DMS 273 (cell line): ENCODE measurements at regions not wholly inside any gene's neighbourhood (a gene's known extent, or its start where the extent isn't known, plus 50 kb on each side); places are given as distances from the start of the nearest gene placed in this dataset.
A peak's percentile ranks its signal among the peaks of the same experiment; 100 is the strongest.

Source experiments
- DNase-seq: peaks from one replicate; lab custom pipeline; 2025; ENCODE audit not compliant: unreplicated experiment; lab: John Stamatoyannopoulos, UW

DNA sequence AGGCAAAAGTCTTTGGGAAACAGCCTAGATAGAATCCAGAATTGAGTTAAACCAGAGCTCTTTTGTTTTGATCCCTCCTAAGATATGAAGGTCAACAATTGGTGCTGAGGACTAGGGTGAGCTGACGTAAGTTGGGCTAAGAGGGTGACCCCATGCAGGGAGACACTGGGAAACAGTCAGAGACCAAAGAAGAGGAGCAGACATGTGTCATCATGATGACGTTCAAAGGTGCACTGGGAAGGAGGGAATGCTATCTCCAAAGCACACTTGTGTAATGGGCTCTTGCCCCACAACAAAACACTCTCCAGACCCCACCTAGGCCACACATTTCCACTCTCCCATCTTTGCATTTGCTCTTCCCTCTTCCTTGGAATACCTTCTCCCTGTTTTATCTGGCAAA is 481.4 kb downstream of the COG6 start:
- no peak for DNase-seq

DNA sequence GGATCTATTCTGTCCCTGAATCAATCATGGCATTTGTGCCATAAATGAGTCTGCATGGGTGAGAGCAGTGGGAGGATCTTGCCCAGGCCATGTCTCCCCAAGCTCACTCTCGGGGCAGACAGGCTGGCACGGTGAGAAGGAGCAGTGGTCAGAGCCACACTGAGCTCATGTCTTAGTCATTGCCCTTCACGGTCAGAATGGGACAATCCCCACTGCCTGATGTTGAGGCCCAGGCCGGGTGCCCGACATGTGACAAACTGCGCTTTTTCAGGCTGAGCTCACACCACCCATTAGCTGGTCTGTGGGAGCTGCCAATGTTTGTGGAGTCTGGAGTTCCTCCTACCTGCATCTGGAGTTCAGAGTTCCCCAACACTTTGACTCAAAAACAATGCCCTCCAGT is 481.9 kb downstream of the COG6 start:
- DNase-seq = no peak

DNA sequence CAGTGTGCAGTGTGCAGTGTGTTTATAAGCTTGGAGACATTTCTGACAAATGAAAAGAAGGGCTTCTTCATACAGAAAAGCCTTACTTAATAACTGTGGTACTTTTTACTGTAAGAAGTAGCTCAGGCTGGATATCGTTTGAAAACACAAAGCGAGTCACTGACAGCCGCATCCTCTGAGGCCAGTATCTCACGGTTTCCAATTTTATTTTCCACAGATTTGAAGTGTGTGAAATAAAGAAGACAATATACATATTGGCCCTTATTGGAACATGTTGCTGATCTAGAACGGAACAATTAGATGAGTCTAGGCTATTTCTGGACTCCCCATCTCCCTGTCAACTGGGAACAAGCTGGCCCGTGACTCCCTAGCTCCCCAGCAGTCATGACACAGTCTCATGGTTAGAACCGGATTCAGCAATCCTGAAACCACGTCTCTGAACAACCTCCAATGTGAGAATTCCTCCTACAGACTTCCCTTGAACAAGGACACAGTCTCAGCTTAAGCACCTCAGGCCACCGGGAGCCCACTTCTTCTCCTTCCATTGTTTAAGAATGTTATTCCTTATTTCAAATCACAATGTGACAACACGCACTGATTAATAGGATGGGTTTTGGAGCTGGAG is 484.5 kb downstream of the COG6 start:
- no peak for DNase-seq

DNA sequence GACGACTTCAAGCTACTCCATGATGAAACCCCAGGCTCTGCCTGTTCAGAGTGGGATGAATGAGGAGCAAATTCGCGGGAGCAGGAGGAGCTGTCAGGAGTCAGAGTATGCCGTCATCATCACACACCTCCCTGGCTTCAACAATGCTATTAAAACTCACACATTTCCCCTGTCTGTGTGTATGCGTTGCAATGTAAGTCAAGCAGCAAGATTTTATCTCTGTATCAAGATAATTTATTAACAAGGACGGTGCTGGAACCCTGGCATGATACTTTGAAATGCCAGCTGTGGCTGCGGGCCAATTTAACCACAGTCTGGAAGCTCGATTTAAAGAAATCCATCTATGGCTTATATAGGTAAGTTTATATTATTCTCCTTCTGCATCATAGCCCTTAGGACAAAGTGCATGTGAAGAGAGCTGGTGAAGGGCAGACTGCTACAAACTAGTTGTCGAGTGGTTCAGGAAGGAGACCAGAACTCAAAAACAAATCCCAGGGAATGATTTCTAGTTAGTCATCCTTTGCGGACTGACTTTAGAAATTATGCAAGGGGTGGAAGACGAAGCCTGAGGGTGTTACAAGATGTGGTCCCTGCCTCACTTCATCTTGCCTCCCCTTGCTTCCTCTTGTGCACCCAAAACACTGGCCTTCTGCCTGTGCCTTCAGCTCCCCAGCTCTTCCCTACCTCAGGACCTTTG is 486.5 kb downstream of the COG6 start:
- no peak for DNase-seq

DNA sequence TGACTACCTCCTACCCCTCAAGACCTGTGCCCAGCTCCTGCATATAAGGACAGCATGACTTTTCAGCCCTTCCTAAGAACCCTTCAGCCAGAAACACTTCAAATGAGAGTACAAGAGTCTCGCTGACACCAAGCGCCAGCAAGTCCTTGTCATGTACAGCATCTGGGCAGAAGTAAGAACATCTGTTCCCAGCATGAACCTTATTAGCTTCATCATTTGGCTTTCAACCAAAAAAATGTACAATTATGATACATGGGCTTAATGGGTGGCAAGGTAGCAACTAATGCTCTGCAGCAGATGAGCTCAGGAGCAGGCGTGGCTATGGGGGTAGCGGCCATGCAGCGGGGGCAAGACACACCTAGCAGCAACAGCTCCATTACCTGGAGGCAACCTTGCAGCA is 487.6 kb downstream of the COG6 start:
- no peak for DNase-seq

DNA sequence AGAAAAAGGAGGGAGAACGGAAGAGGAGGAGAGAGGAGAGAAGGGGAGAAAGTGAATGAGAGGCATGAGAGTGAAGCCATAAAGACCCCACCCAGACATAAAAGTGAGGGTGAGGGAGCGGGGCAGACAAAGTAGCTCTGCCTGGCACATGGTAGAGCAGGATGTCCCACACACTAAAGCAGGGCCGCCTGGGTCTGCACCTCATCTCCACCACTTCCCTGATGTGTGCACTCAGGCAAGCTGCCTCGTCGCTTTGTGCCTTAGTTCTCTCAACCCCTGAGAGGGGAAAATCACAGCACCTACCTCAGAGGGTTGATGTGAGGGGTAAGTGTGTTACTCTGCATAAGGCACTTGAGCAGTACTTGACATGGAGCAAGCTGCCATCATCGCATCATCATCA is 488.1 kb downstream of the COG6 start:
- no peak for DNase-seq

DNA sequence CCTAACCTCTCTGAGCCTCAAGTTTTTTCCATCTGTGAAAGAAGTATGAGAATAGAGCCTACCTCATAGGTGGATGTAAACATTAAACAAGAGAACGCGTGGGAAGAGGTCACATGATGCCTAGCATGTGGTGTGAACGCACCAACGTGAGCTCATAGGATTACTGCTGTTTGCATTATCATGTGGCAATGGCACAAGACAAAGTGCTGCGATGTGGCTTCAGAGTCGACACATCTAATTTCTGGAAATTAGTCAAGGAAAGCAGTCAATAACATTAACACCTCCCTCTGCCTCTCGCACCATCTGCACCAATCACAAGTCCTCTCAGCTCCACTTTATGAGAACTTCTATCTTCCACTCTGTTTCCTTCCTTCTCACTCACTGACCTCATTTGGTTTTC is 489.7 kb downstream of the COG6 start:
- DNase-seq = no peak

DNA sequence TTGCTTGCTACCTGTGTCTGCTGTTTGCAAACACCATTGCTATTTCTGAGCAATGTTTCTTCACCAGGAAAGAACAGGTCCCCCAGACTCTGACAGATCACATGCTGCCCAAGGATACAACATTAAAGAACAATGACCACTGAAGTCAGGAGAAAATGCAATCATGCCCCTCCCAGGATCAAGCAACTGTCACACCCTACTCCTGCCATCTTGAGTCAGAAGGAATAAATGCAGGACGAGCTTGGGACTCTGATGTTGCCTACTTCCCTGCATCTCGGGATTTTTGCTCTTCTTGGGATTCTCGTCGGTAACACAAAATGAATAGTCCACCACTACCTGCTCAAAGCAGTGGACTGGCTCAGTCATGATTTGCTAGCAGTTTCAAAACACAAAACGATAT is 490.6 kb downstream of the COG6 start:
- DNase-seq = no peak

DNA sequence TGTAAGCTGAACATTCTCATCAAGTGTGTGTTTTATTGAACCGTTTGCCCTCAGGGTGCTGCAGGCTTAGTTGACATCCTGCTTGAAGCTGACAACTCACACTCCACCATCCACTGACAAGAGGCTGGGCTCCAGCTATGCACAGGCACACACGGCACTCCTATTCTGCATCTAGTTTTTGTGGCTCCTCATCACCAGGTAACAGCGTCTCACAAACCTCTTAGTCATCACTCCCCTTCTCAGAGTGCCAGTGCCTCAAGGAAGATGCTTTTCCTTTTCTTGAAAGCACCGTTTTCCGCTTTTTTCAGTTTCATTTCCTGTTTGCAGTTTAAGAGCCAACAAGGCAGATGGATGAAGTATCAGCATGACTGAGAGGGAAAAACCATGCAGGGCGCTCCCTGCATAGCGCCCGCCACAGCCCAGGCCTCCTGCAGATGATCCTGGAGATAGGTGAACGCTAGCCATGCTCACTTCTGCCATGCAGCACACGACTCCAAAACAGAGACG is 491.2 kb downstream of the COG6 start:
- no peak for DNase-seq

DNA sequence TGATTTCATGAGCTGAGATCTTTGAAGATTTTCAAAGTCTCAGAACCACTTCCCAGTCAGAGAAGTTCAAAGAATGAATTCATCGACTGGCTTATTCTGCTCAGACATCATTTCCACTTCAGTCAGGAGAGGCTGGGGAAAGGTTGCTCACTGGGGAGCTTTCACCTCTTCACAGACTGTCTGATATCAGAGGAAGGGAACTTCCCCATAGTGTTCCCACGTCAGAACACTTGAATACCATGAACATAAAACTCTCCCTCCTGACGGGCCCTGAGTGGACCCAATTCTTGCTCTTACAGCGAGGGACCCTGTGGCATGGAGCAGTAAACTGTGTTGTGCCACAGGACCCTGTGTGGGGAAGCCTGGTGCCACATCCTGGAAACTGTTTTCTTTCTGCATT is 492.6 kb downstream of the COG6 start:
- no peak for DNase-seq

DNA sequence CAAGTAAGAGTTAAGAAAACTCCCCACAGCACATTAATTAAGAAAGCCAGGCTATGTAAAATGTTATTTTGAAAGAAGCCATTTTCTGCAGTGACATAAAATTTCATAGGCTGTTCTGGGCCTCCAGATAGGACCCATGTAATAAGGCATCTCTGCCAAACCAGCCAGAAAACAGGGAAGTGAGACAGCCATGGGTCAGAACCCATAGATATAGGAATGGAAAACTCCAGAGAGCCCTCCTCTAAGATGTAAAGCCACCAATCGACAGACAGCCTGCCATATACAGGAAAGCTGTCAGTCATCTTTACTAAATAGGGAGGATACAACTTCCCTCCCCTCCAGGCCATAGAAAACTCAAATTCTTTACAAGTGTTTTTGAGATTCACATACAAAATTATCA is 493.3 kb downstream of the COG6 start:
- DNase-seq = no peak

DNA sequence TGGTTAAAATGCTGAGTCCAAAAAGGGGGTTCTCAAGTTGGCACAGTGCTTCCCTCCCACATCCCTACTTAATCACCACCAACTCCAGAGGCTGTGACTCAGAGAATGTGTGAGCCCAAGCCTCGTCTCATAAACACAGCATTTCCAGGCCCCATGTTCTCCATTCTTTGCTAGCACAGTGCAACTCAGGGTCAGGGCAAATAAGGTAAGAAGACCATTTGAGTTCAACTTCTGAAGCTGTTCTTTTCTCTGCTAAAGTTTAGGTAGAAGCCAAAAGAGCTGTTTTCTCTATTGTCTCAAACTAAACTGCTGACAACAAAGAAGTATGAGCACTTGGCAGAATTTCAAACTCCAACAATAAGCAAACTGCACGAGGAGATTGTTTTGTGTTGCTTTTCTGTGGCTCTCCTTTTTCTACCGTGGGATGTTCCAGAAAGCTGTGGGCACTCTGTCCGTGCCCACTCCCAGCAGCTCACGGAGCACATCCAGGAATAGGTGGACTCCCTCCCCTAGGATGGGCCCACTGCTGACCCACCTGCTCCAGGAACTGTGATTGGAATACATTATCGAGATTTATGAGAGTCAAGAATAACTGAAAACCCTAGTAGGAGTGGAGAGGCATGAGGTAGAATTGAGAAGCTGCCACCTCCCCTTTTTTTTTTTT is 494.3 kb downstream of the COG6 start:
- peak; percentile 2 for DNase-seq

DNA sequence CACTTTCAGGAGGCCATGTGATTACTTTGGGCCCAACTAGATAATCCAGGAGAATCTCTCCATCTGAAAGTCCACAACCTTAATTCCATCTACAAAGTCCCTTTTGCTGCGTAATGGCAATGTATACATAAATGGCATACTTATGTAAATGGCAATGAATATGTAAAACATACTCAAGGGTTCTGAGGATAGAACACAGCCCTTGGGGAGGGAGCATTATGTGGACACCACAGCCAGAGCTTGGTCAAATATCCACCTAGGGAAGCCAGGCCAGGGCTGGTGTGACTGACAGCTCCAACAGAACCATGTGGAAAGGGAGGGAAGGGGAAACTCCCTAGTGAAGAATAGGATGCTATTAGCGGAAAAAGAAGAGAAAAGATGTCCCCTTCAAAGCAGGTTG is 496.2 kb downstream of the COG6 start:
- DNase-seq = no peak

DNA sequence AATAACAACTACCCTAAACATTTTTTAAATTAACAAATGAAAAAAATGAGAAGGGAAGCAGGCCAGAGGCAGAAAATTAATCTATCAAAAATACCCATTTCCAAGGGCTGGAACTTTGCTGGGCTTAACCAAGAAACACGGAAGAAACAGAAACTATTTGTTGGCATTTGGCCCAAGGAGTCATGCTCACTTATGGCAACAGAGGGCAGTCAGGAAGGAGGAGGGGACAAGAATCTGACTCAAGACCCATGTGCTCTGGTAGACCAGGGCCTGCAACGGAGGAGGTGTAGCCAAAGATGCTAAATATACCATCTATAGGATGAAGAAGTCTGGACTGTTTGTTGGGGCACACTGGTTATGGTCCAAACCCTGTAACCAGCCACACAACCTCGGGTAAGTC is 496.7 kb downstream of the COG6 start:
- peak; percentile 3 for DNase-seq

DNA sequence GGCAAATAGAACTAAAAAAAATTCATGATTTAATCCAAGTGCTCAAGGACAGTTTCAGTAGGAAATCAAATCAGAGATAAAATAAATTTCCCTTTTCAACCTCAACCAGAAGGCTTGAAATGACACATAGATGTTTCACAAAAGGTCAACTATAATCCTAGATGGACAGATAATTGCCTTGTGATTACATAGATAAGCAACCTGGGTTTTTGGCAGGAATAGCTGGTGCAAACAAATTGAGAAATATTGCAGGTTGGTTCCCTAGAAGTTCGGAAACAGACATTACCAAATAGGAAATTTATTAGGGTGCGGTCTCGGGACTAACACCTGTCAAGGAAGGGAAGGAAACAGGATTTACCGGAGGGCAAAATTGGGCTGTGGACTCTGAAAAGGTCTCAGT is 497.5 kb downstream of the COG6 start:
- no peak for DNase-seq

DNA sequence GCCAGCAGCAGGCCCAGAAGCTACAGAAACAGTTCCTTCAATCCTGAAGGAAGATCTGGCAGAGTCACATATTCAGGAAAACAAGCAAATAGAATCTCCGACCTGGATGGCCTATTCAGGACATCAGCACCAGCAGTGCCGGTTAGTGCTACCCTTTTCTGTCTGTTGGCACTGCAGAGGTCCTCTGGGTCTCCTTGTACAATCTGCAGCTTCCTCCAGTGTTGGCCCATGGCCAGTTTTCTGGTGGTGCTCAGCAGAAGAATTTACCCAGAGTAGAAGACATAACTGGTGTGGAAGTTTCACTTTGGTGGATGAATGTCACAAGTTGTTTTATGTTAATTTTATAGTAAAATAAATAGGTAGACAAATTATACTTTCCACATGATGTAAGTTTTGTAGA is 498.1 kb downstream of the COG6 start:
- DNase-seq = peak; percentile 20

DNA sequence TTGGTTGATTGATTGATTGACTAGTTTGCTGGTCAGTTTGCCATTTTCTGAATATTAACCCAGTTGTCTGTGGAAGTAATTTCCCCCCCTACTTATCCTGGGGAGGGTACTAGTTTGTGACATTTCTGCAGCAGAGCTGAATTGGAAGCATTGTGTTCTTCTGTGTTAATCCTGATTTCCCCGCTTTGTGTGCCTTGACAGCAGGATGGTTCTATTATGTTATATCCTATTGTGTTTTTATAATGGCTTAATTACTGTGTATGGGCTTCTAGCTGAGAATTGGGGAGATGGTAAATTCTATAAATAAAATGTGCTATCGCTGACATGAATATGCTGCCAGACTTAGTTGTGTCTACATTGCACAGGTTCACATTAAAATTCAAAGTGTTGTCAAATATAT is 499.7 kb downstream of the COG6 start:
- no peak for DNase-seq

DNA sequence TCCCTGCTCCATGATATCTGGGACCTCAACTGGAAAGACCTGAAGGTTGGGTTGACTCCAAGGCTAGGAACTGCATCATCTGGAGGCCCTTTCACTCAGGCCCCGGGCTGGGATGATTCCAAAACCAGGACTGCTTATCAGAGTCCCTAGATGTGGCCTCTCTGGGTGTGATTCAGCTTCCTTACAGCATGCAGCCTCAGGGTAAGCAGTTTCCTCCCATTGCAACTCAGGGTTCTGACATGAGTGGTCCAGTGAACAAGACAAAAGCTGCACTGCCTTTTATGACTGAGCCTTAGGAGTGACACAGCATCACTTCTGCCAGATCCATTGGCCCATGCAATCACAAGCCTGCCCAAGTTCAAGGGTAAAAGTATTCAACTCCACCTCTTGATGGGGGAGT is 502.8 kb downstream of the COG6 start:
- DNase-seq = no peak

DNA sequence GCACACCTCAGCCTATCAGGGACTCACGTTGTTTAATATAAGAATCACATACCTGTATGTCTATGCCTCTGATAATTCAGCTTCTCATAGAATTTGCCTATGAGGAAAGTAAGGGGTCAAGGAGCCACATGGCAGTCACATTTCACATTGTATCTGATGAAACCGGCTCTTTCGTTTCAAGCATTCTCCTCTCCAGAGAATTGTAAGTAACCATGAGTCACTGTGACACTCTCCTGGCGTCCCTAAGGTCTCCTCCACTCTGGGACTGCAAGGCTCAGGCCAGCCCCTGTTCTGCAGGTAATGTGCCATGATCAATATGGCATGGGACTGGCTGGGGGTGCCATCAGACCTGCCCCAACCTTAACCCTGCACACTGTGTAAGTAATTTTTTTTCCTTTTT is 503.3 kb downstream of the COG6 start:
- no peak for DNase-seq

DNA sequence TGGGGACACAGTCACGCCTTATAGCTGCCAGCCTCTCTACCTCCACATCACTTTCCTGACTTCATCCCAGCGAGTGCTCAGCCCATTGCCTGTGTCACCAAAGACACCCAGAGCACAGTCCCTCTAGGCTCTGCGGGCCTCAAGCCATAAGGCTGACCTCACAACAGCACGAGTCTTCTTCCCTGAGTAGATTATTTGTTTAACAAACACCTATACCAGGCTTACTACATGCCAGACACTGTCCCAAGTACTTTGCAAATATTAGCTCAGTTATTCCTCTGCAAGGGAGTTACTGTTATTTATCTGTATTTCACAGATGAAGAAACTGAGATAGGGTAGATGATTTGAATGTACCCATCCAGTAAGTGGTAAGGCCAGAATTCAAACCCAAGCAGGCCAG is 504.3 kb downstream of the COG6 start:
- no peak for DNase-seq

DNA sequence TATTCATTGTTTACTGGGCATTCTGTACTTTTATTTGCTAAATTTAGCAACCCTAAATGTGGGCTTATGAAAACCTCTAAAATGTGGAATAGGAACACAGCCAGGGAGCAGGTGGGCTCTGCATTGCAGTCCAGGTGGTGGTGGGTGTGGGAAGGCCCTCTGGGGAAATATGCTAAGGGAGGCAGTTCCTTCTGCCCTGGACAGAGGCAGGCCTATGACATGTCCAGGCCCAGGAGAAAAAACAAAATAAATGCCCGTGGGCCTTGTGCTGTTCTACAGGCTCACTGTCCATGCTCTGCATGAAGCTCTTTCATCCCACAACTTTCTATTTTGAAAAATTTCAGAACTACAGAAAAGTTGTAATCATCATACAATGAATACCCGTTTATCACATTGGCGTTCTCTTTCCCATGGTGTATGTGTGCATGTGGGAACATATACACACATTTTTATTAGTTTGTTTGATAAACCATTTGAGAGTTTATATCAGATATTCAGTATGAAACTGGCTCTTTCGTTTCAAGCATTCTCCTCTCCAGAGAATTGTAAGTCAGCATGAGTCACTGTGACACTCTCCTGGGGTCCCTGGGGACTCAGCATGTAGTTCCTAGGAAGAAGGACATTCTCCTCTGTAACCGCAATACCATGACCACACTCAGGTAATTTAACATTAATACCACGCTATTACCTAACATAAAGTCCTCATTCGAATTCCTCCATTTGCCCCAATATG is 505.3 kb downstream of the COG6 start:
- DNase-seq = peak; percentile 43

DNA sequence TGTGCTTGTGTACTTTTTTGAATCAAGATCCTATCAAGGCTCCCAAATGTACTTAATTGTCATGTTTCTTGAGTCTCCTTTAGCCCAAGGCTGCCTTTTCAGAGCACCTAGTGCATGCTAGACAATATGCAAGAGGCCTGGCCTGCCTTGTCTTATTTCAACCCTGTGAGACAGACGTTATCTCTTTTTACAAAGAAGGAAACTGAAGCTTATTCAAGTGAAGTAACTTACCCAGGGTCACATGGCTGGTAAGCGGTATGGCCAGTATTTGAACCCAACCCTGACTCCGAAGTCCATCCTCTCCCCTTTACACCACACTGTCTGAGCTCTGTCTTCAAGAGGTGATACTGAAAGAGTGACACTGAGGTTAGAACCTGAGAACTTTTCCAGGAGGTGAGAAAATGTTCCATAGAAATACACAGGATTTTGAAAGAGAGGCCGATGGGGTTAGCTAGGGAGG is 505.1 kb downstream of the FOXO1 start:
- no peak for DNase-seq
